ENCODE measurements at regions not wholly inside any gene's neighbourhood (a gene's known extent, or its start where the extent isn't known, plus 50 kb on each side); places are given as distances from the start of the nearest gene placed in this dataset.

DNA sequence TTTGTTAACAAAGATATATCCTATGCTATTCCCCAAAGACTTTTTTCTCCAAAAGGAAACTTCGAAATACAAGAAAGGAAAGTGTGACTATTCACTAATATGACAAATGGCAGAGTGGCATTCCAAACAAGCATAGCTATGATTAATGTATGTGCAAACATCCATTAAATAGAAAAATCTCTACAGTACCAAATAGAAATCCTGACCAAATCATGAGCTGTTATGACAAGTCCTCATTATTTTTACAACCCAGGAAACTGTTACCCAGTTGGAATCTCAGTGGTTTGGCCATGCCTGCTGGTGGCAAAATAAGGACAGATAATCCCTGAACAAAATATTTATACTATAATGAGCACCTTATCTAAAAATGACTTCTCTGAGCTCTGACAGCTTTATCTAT, 202.1 kb downstream of the SEC23A start:
- no peak for DNase-seq

- no peak for DNase-seq
Observed at GRCh38 chr14:38887696-38888095, 215.3 kb downstream of the SEC23A start.

- no peak for DNase-seq
Observed at GRCh38 chr14:38884109-38884508, 218.9 kb downstream of the SEC23A start.

DNA sequence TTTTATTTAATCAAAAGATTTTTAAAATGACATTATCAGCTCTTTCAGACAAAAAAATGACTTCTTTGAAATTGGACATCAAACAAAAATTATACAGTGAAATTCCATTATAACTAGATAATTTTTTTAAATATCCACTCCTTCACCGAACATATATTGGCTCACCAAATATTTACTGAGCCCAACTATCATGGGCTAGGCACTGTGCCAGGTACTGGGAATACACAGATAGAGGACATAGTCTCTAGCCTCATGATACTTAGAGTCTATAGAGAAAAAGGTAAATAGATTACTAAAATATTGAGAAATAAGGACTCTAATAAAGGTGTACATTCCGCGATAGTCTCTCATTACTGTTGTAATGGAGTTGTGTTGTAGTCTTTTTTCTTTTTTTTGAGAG, 219.9 kb downstream of the SEC23A start:
- DNase-seq, result no peak

GRCh38 chr14:38882533-38882932, 220.5 kb downstream of the SEC23A start:
- no peak for DNase-seq

- DNase-seq, result no peak
Observed at GRCh38 chr14:38880643-38881524, 222.2 kb downstream of the SEC23A start.

GRCh38 chr14:38877744-38878388, 225.2 kb downstream of the SEC23A start:
- DNase-seq, result no peak

DNA sequence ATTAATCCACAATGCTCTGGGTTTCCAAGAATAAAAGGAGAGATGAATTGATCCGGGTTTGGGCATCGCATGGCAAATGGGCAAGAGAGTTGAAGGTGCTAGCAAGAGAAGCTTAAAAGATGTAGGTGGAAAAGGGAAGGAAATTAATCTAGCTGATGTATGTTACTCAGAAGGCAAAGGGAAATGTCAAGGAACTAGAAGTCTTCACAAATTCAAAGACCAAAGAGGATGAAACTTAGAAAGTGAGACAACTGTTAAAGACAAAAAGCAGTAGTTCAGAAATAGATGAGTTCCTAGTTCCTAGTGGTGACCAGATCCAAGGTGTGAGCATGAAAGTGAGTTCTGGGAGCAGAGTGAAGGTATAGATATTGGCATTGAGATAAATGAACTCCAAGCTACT, 228.3 kb downstream of the SEC23A start:
- no peak for DNase-seq

DNA sequence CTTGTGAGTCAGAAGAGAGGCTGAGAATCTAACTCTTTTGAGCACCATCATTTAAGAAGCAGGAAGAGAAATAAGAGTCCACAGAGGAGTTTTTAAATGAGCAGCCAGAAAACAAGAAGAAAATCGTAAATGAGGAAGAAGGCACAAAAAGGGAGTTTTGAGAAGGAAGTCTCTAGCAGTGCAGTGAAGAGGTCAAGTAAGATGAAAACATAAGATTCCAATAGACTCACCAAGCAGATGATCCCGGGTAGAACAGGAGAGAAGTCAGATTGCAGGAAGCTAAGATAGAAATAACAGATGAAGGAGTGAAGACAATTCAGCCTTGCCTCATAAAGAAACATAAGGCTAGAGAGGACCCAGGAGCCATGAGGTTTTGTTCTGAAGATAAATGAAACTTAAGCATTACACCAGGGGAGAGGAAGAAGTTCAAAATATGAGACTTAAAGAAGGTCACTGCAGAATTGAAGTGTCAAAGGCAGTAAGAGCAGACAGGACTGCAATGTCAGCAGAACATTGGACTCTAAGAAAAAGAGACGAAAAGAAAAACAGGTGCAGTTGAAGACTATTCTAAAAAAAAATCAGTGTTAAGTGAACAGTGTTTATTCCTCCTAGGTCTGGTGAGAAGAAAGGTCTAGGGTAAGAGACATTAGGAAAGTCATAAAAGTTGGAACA, 229.0 kb downstream of the SEC23A start:
- no peak for DNase-seq

DNA sequence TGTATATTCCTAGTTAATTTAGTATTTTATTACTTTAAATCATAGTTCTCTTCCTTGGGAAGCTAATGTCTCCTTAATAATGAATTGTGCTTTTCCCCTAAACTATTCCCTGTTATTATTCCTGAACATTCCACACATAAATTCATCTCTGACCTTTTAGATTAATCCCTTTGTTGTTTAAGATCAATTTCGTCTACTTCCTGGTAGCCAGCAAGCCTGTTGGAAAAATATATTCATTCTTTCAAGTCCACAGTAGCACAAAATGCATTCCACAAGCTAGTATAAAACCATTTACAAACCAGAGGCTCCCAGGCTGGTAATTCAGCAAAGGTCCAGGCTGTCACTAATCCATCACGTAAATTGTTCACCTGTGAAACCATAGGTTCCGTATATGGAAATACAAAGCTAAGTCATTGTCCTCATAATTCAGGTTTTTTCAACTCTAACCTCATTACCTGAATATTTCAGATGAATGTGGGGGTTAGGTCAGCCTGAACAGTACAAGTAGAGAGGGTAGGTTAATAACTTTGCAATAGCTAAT, 232.7 kb downstream of the SEC23A start:
- DNase-seq, result no peak

DNA sequence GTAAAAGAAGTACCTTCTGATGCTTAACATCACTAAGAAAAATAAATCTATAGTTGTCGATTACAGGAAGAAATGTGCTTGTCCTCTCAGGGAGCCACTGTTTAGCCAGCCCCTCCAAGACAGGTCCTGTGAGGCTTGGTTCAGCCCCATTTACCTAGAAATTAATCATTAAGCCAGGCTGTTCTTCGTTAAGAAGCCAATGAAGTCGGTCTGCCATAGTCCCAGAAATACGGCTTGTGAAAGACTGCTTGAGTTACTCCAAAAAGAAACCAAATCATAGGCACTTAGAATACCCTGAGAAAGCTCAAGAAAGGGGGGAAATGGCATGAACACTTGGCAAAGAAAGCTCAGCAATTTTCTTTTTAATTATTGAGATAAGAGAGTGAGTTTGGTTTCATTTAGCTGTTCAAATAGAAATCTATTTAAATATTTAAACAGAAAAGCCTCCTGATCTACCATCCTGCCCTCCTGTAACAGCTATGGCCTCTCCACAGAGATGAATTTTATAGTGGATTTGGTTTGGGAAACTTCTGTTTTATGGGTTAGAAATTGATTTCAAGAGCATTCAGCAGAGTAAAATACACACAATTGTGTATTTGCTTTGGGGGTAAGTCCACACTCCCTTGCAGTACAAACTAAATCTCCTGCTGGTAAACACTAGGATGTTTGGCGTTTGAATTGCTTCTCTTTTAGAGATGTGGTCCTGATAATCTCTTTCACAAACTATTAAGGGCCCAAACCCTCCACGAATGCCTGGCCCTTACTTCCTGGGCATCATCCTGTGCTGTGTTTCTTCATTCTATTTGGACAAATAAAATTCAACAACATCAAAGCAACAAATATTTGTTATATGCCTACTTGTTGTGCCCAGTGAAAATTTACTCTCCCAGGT, 234.4 kb downstream of the SEC23A start:
- DNase-seq, result no peak

- peak; percentile 73 for DNase-seq
Observed at GRCh38 chr14:38867561-38868150, 235.4 kb downstream of the SEC23A start.

DNA sequence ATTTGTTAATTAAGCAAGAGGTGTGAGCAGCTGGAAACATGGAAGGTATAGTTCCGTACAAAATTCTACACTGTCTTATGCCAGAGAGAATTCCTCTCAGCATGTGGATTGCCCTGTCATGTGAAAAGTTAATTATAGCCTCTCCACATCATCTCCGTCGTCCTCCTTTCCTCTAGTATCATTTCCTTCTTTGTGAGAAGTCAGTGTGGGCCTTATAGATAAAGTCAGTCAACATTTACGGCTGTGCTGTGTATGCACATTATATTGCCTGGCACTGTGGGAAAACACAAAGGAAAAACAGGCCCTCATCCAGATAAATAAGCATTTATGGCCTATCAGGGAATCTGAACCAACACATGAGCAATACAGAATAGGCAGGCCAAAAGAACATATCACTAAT, 236.6 kb downstream of the SEC23A start:
- DNase-seq, result no peak

GRCh38 chr14:38862366-38862765, 240.7 kb downstream of the SEC23A start:
- DNase-seq, result no peak

- no peak for DNase-seq
Observed at GRCh38 chr14:38860530-38860929, 242.5 kb downstream of the SEC23A start.

- no peak for DNase-seq
Observed at GRCh38 chr14:38856798-38857197, 246.2 kb downstream of the SEC23A start.

DNA sequence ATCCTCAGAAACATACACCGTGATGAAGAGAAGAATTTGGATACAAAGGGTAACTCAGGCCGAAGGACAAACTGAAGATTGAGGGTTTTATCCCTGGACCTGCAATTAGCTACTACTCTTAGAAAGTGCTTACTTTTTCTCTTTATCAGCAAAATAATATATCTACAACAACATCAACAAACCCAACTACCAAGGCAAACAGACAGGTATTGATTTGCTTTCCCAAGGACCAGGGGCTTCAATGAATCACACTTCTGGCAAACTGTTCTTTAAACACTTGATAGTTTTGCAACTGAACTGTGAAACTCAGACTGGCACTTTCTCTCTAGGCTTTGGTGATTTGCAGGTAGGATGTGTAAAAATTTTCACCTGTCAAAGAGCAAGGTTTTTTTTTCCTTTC, 247.5 kb downstream of the SEC23A start:
- DNase-seq, result no peak

- no peak for DNase-seq
Observed at GRCh38 chr14:38851111-38851510, 251.9 kb downstream of the SEC23A start.

DNA sequence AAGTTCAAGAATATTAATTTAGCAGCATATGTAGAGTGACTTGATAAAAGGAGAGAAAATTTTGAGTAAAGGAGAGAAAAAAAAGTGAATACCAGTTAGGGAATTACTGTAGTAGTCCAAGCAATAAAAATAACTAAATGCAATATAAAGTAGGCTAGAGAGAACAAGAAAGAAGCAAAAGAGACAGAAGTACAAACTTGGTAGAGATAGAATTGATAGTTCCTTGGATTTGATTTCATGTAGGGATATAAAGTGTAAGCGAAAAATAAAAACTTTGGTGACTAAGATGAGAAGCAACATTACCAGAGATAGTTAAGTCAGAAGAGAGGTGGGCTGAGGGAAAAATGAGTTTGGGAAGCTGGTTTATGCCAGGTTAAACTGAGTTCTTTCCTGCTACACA, 252.4 kb downstream of the SEC23A start:
- no peak for DNase-seq

GRCh38 chr14:38848243-38848935, 254.6 kb downstream of the SEC23A start:
- DNase-seq, result no peak

- no peak for DNase-seq
Observed at GRCh38 chr14:38847161-38847560, 255.9 kb downstream of the SEC23A start.
